Liver (tissue), 8 donors: ENCODE measurements at regions not wholly inside any gene's neighbourhood (a gene's known extent, or its start where the extent isn't known, plus 50 kb on each side); places are given as distances from the start of the nearest gene placed in this dataset.

Experiments
- DNase-seq: peaks from one replicate; pipeline ENCODE4 v3.0.0-alpha.2; 2017; ENCODE audit warnings: low spot score
- H3K27ac ChIP-seq, 2 donors: one replicate each; pipeline ENCODE4 v1.7.0; 2013; ENCODE audit warnings: inconsistent platforms in 2 of 2, low read length in 2 of 2, control low read depth in 1 of 2, low read depth in 1 of 2, mild to moderate bottlenecking in 1 of 2
- H3K27me3 ChIP-seq, 4 donors: one replicate each; pipeline versions ENCODE4 v1.6.1 to v1.7.0; 2013; ENCODE audit warnings: low read length in 3 of 4, inconsistent platforms in 1 of 4, mild to moderate bottlenecking in 1 of 4, moderate library complexity in 1 of 4; ENCODE audit not compliant: control insufficient read depth in 4 of 4, insufficient read depth in 4 of 4
- H3K36me3 ChIP-seq, 4 donors: one replicate each; pipeline versions ENCODE4 v1.6.1 to v1.7.0; 2013; ENCODE audit warnings: low read length in 3 of 4, mild to moderate bottlenecking in 3 of 4, low read depth in 1 of 4, moderate library complexity in 1 of 4; ENCODE audit not compliant: control insufficient read depth in 4 of 4, insufficient read depth in 3 of 4
- H3K4me1 ChIP-seq, 4 donors: one replicate each; pipeline versions ENCODE4 v1.6.1 to v1.7.0; 2013; ENCODE audit warnings: low read length in 3 of 4, mild to moderate bottlenecking in 3 of 4, moderate library complexity in 1 of 4; ENCODE audit not compliant: control insufficient read depth in 4 of 4, insufficient read depth in 4 of 4
- H3K4me3 ChIP-seq, 3 donors: one replicate each; pipeline versions ENCODE4 v1.6.1 to v1.7.0; 2013; ENCODE audit warnings: low read length in 3 of 3, control low read depth in 1 of 3, low read depth in 1 of 3, mild to moderate bottlenecking in 1 of 3
- H3K9ac ChIP-seq, 2 donors: one replicate each; pipeline ENCODE4 v1.7.0; 2013; ENCODE audit warnings: low read length in 2 of 2, mild to moderate bottlenecking in 2 of 2, moderate library complexity in 2 of 2, control low read depth in 1 of 2, low read depth in 1 of 2
- H3K9me3 ChIP-seq, 4 donors: one replicate each; pipeline versions ENCODE4 v1.6.1 to v1.7.0; 2013; ENCODE audit warnings: low read length in 3 of 4; ENCODE audit not compliant: control insufficient read depth in 4 of 4
- ATF3 ChIP-seq: IDR thresholded peaks from 2 replicates; pipeline ENCODE4 v1.6.1; 2016; ENCODE audit warnings: antibody characterized with exemption
- FOXA1 ChIP-seq: IDR thresholded peaks from 2 replicates; pipeline ENCODE4 v1.6.1; 2016; ENCODE audit warnings: antibody characterized with exemption
- GABPA ChIP-seq, 2 donors: IDR thresholded peaks in 1 of 2; conservative IDR thresholded peaks in 1 of 2; 2 replicates each; pipeline ENCODE4 v1.6.1; 2016; ENCODE audit warnings: antibody characterized with exemption in 2 of 2, mild to moderate bottlenecking in 1 of 2, moderate library complexity in 1 of 2
- HNF4A ChIP-seq, 2 donors: conservative IDR thresholded peaks; 2 replicates each; pipeline ENCODE4 v1.6.1; 2016; ENCODE audit warnings: antibody characterized with exemption in 2 of 2, mild to moderate bottlenecking in 2 of 2
- HNF4G ChIP-seq: IDR thresholded peaks from 2 replicates; pipeline ENCODE4 v1.6.1; 2016; ENCODE audit warnings: antibody characterized with exemption
- JUND ChIP-seq, 2 donors: IDR thresholded peaks; 2 replicates each; pipeline ENCODE4 v1.6.1; 2016; ENCODE audit warnings: antibody characterized with exemption in 2 of 2
- MAX ChIP-seq: IDR thresholded peaks from 2 replicates; pipeline ENCODE4 v1.6.1; 2016; ENCODE audit warnings: antibody characterized with exemption
- NR2F2 ChIP-seq: IDR thresholded peaks from 2 replicates; pipeline ENCODE4 v1.6.1; 2016; ENCODE audit warnings: antibody characterized with exemption
- RAD21 ChIP-seq, 2 donors: IDR thresholded peaks; 2 replicates each; pipeline ENCODE4 v1.6.1; 2016; ENCODE audit warnings: antibody characterized with exemption in 2 of 2, mild to moderate bottlenecking in 2 of 2
- REST ChIP-seq: IDR thresholded peaks from 2 replicates; pipeline ENCODE4 v1.6.1; 2016; ENCODE audit warnings: antibody characterized with exemption, mild to moderate bottlenecking
- RXRA ChIP-seq, 2 donors: IDR thresholded peaks; 2 replicates each; pipeline ENCODE4 v1.6.1; 2017 to 2018; ENCODE audit warnings: antibody characterized with exemption in 2 of 2, mild to moderate bottlenecking in 1 of 2
- SP1 ChIP-seq: IDR thresholded peaks from 2 replicates; pipeline ENCODE4 v1.6.1; 2018; ENCODE audit warnings: antibody characterized with exemption, mild to moderate bottlenecking
- TAF1 ChIP-seq: conservative IDR thresholded peaks from 2 replicates; pipeline ENCODE4 v1.6.1; 2016; ENCODE audit warnings: antibody characterized with exemption, mild to moderate bottlenecking
- WGBS: extraction: QIAGEN DNeasy Blood & Tissue Kit; methylation state at CpG from one replicate; pipeline ENCODE4 v1.1.7; 2013; 5-methylcytosine and 5-hydroxymethylcytosine counted together
- TF ChIP-seq, protein P1 (sequence below): fragments of 150-350 bp; IDR thresholded peaks from 2 replicates; pipeline ENCODE4 v1.5.1; 2017; ENCODE audit warnings: improper control_type of control experiment, low read depth, low read length; ENCODE audit not compliant: missing input control
- donor health status: healthy.
- donor health status: healthy.
- donor health status: healthy.
- donor health status: healthy.
- donor health status: healthy.

- Histone ChIP-seq H3K9ac (no peak overlapping the region), H3K36me3 (no peaks in the 10 kb centered on the region), H3K4me1 (no peaks in the 10 kb centered on the region), H3K27me3 (no peaks in the 10 kb centered on the region), H3K27ac (no peak overlapping the region), H3K9me3 (no peaks in the 10 kb centered on the region), H3K4me3 (no peak overlapping the region)
- WGBS: 50% methylated on average over 1 of the region's 1 CpG
- no peak for DNase-seq
- no peak for TF ChIP-seq TAF1
- TF ChIP-seq NR2F2: no peak
- TF ChIP-seq MAX: no peak
- TF ChIP-seq, protein P1, sequence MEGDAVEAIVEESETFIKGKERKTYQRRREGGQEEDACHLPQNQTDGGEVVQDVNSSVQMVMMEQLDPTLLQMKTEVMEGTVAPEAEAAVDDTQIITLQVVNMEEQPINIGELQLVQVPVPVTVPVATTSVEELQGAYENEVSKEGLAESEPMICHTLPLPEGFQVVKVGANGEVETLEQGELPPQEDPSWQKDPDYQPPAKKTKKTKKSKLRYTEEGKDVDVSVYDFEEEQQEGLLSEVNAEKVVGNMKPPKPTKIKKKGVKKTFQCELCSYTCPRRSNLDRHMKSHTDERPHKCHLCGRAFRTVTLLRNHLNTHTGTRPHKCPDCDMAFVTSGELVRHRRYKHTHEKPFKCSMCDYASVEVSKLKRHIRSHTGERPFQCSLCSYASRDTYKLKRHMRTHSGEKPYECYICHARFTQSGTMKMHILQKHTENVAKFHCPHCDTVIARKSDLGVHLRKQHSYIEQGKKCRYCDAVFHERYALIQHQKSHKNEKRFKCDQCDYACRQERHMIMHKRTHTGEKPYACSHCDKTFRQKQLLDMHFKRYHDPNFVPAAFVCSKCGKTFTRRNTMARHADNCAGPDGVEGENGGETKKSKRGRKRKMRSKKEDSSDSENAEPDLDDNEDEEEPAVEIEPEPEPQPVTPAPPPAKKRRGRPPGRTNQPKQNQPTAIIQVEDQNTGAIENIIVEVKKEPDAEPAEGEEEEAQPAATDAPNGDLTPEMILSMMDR: no peak
- TF ChIP-seq HNF4A (conservative IDR thresholded peaks at IDR 0.05): no peak
- no peak for TF ChIP-seq HNF4G
- no peak for TF ChIP-seq RAD21 (IDR thresholded peaks at IDR 0.05)
- no peak for TF ChIP-seq ATF3
- no peak for TF ChIP-seq SP1
- TF ChIP-seq GABPA (IDR thresholded peaks at IDR 0.05 in 1 of 2, conservative IDR thresholded peaks at IDR 0.05 in 1 of 2): no peak
- no peak for TF ChIP-seq RXRA (IDR thresholded peaks at IDR 0.05)
- no peak for TF ChIP-seq JUND (IDR thresholded peaks at IDR 0.05)
- TF ChIP-seq FOXA1: no peak
Observed at GRCh38 chr10:18955061-18955460, 93.5 kb upstream of the MALRD1 start.

- TF ChIP-seq GABPA (IDR thresholded peaks at IDR 0.05 in 1 of 2, conservative IDR thresholded peaks at IDR 0.05 in 1 of 2) (no peak), REST (no peak), SP1 (no peak), ATF3 (no peak)
- TF ChIP-seq, protein P1: no peak
- Histone ChIP-seq H3K27ac (no peak overlapping the region), H3K27me3 (no peaks in the 10 kb centered on the region), H3K9me3 (peaks cover 0 to 3% (median 0%) of the 10 kb centered on the region in 4 donors), H3K4me1 (no peaks in the 10 kb centered on the region), H3K36me3 (no peaks in the 10 kb centered on the region), H3K4me3 (no peak overlapping the region), H3K9ac (no peak overlapping the region)
- no peak for DNase-seq
- 85% methylated on average over 10 of the region's 10 CpGs for WGBS
Observed at GRCh38 chr10:18959369-18959768, 89.2 kb upstream of the MALRD1 start.
